ENCODE measurements at regions not wholly inside any gene's neighbourhood (a gene's known extent, or its start where the extent isn't known, plus 50 kb on each side); places are given as distances from the start of the nearest gene placed in this dataset.

DNA sequence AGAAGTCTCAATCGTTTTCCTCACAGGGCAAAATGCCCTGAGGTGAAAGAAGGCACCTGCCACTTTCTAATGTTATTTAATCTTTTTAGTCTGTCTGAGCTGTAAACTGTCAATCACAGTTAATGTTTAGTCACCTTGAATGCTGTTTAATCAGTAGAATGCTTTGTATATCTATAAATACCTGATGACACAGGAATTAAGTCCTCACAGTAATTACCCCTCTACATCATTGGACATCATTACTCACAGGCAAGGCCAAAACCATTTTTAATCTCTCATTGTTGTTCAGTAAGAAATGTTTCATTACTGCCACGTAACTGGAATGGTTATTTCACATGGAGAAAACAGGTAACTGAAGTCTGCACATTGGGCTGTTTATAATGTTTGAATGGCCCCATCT lies 178.8 kb downstream of the EXOC5 start:
- TF ChIP-seq, protein P1, sequence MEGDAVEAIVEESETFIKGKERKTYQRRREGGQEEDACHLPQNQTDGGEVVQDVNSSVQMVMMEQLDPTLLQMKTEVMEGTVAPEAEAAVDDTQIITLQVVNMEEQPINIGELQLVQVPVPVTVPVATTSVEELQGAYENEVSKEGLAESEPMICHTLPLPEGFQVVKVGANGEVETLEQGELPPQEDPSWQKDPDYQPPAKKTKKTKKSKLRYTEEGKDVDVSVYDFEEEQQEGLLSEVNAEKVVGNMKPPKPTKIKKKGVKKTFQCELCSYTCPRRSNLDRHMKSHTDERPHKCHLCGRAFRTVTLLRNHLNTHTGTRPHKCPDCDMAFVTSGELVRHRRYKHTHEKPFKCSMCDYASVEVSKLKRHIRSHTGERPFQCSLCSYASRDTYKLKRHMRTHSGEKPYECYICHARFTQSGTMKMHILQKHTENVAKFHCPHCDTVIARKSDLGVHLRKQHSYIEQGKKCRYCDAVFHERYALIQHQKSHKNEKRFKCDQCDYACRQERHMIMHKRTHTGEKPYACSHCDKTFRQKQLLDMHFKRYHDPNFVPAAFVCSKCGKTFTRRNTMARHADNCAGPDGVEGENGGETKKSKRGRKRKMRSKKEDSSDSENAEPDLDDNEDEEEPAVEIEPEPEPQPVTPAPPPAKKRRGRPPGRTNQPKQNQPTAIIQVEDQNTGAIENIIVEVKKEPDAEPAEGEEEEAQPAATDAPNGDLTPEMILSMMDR (IDR thresholded peaks at IDR 0.05; ENCODE audit: insufficient read depth, low read depth, low read length, missing control alignments) = no peak
- DNase-seq (ENCODE audit: low read depth) = no peak
- H3K4me3 ChIP-seq (ENCODE audit: low read depth, low read length) = no peak overlapping the region

DNA sequence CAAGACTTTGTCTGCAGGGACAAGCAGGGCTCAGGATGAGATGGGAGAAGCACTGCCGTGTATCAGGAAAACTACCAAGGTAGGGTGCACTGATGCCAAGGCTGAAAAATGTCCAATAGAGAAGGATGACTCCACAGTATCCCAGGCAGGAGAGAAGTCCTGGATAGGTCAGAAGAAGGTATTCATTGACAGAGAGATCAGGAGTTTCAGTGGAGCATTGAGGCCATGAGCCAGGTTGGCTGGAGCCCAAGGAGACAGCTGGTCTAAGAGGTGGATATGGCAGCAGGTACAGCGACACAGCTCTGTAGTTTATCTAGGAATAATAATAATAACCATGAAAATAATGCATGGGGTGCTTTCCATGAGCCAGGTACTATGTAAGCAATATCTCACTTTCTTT lies 180.9 kb downstream of the EXOC5 start:
- TF ChIP-seq, protein P1 (IDR thresholded peaks at IDR 0.05; ENCODE audit: insufficient read depth, low read depth, low read length, missing control alignments) = no peak
- no peak for DNase-seq (ENCODE audit: low read depth)
- no peak overlapping the region for H3K4me3 ChIP-seq (ENCODE audit: low read depth, low read length)

DNA sequence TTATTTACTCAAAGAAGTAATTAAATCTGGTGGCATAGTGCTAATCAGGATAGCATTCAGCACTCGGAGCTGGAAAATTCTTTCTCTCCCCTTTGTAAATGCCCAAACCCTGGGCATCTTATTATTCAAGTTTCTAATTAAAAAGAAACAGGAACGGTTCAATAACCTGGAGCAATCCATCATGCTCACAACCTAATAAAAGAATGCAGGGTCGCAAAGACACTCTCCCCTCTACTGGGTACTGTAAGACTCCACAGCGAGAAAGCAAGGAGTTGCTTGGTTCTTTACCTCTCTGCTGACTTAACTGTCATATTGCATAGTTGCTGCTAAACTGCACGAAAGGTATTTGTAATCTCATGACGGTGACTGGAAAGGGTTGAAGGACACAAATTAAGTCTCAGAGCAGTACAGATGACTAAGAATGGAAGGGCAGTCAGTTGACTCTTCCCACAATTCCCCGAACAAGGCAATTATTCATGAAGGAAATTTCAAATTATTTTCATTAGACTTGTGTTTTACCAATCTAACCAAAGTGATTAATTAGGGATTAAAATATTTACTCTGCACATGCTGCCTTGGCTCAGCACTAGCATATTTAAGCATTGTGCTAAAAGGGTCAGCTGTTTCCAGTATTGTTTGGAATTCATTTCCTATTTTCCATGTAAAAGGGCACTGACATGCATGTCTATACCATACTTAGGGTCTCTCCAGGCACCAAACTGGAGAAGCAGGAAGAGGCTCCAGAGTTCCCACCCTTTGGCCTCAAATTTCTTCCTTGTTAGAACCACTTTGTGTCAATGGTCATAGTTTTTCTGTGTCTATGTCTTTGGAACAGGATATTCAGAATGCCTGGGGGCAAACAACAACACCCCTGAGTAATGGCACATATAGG lies 182.2 kb downstream of the EXOC5 start:
- H3K4me3 ChIP-seq (ENCODE audit: low read depth, low read length) = no peak overlapping the region
- TF ChIP-seq, protein P1 (IDR thresholded peaks at IDR 0.05; ENCODE audit: insufficient read depth, low read depth, low read length, missing control alignments) = no peak
- no peak for DNase-seq (ENCODE audit: low read depth)

DNA sequence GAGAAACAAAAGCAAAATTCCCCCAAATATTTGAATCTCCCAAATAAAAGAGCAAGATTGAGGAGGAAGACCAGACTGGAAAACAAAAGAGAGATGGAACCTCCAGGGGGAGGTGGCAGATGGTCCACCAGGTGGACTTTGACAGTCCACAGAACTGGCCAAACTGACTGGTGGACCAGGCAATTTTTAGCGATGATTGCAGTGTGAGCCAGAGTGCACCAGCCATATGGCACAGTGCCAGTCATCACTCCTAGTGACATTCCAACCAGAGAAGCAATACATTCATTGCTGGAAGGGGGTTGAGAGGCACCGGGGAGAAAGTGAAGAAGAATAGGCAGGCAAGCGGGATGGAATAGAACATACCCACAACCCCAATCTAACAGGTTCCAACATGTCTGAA lies 182.9 kb downstream of the EXOC5 start:
- TF ChIP-seq, protein P1 (IDR thresholded peaks at IDR 0.05; ENCODE audit: insufficient read depth, low read depth, low read length, missing control alignments) = no peak
- DNase-seq (ENCODE audit: low read depth) = no peak
- no peak overlapping the region for H3K4me3 ChIP-seq (ENCODE audit: low read depth, low read length)

DNA sequence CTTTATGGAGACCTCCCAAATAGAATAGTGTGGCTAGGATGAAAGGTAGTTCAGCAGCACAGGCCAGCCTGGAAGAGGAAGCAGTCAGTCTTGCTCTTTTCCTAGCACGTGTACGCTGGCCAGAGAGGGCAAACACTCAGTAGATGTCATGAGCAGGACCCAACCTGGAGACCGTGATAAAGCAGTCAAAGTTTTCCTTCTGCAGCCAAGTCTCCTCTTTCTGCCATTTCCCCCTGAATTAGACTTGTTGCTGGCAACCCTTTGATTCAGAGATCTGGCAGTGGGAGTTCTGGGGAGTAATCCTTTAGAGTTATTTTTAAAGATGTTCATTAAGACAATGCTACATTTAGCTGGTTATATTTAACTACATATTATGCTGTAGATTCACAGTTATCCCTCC lies 183.7 kb downstream of the EXOC5 start:
- no peak overlapping the region for H3K4me3 ChIP-seq (ENCODE audit: low read depth, low read length)
- DNase-seq (ENCODE audit: low read depth) = no peak
- TF ChIP-seq, protein P1 (IDR thresholded peaks at IDR 0.05; ENCODE audit: insufficient read depth, low read depth, low read length, missing control alignments) = no peak

DNA sequence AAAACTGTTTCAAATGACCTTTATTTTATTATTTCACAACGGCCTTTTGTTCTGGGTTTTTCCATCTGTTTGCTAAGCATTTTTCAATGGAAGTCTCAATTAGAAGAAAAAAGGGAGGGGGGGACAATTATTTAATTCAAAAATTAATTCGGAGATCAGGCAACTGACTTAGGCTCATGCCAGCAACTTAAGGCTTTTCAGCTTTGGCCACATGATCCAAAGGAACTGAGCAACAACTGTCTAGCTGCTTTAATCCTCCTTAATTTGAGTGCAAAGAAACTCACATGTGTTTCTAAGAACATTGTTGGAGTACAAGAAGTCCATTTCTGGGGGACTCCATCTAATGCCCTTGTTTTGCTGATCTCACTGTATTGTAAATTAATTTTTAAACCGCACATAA lies 188.0 kb downstream of the EXOC5 start:
- TF ChIP-seq, protein P1 (IDR thresholded peaks at IDR 0.05; ENCODE audit: insufficient read depth, low read depth, low read length, missing control alignments) = no peak
- no peak for DNase-seq (ENCODE audit: low read depth)
- no peak overlapping the region for H3K4me3 ChIP-seq (ENCODE audit: low read depth, low read length)

DNA sequence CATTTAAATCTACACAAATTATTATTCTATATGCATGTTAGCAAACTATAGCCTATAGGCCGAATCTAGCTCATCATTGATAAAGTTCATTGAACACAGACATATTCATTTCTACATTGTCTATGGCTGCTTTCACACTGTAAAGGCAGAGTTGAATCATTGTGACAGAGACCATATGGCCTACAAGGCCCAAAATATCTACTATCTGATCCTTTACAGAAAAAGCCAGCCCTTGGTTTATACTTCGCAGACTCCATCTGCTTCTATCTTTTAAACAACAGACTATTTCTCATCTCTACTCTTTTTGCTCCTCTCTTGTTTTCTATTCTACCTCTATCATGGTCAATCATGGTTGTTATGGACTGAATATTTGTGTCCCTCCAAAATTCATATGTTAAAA lies 190.7 kb downstream of the EXOC5 start:
- TF ChIP-seq, protein P1 (IDR thresholded peaks at IDR 0.05; ENCODE audit: insufficient read depth, low read depth, low read length, missing control alignments) = no peak
- no peak overlapping the region for H3K4me3 ChIP-seq (ENCODE audit: low read depth, low read length)
- DNase-seq (ENCODE audit: low read depth) = no peak
